Stimulated activated CD8-positive, alpha-beta memory T cell treated with anti-CD3 and anti-CD28 coated beads, Interleukin-4, amount 100 ng/mL, for 4 hours (primary cell): ENCODE measurements at regions not wholly inside any gene's neighbourhood (a gene's known extent, or its start where the extent isn't known, plus 50 kb on each side); places are given as distances from the start of the nearest gene placed in this dataset.

Experiments used
- DNase-seq, 2 donors: peaks; one replicate each; pipeline ENCODE4 v3.0.0-alpha.2; 2020; ENCODE audit warnings: low read depth in 2 of 2, low spot score in 1 of 2

DNA sequence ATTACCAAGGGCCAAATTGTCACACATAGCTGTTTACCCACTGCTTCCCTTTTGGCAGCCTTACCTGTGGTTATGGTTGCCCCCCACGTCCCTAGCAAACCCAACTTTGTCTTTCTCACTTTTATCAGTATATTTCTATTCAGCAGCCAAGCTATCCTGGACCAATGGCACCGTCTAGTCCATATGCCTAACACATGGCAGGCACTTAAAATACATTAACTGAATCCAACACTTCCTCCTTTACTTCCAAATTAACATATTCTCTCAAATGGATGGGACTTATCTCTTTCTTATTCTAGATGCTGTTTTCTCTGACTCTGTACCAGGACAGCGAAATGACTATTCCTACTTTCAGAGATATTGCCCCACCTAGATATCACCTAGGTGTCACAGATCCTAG lies 50.9 kb upstream of the SLC44A1 start:
- DNase-seq = no peak

DNA sequence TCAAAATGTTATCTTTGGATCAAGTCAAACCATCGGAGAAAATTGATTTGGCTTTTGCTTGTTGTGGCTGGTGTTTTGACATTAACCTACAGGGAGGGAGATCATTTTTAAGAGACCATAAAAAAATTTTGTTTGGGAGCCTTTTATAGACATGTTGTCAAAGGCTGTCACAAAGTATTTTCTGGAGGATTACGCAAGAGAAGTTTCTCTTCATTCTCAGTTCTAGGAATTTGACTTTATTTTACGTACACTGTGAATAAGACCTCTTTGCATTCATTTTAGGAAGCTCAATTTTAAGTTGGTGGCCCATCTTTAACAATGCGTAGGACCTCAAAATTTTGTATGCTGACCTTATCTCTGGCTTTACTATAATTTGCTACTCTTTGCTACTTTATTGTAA lies 50.2 kb upstream of the SLC44A1 start:
- no peak for DNase-seq
